ENCODE measurements at regions not wholly inside any gene's neighbourhood (a gene's known extent, or its start where the extent isn't known, plus 50 kb on each side); places are given as distances from the start of the nearest gene placed in this dataset.
"Not testable (repeated sequence)": the region's sequence is repeated elsewhere in the genome, so short reads cannot be mapped to it uniquely, and the experiment has no call there.

DNA sequence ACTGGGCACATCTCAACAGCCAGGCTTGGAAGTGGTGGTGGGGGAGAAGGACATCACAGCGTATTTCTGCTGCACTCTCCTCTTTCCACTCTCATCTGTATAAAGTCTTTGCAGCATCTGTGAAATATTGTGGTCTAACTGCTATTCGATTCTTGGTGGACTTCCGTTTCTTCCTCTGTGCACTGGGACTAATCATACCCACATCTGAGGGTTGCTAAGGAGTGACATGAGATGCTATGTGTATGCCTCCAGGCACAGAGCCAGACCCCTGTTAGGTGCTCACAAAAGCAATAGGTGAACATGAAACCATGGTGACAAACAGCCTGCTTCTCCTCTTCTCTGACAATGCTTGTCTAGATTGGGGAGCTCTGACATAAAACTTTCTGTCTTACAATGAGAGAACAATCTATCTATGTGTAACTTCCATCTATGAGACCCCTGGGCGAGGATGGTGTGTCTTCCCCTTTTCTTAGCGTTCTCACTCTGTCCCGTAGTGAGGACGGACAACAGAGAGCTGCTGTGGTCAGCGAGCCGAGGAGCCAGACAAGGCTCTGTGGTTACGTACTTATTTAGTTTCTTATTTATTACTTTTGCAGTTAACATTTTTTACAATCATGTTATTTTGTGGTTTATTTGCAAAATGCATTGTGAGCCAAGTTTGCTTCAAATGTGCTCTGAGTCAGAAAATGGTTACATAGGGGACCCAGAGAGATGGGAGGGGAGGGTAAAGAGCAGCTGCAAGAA is 196.7 kb upstream of the TPRG1 start:
- no peak for DNase-seq

DNA sequence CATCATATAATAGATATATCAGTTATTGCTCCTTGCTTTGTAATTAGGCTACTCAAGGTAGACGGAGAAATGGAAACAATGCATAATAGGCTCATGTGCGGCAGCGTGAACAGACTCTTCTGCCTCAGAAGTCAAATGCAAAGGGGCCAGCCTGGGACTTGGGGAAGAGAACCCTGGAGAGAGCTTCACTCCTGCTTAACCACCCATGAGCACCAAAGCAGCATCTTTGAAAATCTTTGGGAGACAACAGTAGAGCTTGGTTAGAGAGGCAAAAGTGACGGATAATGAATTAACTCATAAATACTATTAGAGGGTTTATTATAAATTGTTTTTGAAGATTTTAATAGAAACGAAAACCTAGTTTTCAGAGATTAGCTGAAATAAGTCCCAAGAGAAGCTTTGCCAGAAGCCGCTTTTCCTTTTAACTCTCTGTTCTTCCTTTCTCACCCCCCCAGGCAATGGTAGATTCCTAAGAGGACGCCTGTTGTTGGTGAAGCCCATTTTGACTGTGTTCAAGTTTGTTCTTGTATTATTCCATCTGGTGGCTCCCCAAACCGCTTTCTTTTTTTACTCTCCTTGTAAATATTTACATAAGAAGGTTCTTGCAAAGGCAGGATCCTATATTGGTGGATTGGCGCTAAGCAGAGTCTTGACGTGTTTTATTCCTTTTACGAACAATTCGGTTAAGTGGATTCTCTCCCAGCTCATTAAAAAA is 196.0 kb upstream of the TPRG1 start:
- DNase-seq: no peak

DNA sequence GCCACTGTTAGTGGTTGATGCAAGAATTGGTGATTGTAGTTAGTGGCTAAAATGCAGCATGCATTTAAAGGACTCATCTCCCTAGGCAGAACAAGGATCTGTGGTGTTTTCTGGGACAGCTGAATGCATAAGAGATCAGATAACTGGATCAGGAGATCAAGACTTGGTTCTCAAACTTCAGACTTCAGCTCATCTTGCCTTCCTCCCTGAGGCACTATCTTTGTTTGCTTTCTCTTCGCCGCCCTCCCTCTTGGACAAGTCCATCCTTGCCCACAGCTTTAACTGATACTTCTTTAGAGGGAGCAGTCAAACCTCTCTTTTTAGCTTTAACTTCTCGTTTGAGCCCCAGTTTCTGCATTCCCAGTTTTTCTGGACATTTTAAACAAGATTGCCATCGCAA is 195.4 kb upstream of the TPRG1 start:
- DNase-seq: no peak

DNA sequence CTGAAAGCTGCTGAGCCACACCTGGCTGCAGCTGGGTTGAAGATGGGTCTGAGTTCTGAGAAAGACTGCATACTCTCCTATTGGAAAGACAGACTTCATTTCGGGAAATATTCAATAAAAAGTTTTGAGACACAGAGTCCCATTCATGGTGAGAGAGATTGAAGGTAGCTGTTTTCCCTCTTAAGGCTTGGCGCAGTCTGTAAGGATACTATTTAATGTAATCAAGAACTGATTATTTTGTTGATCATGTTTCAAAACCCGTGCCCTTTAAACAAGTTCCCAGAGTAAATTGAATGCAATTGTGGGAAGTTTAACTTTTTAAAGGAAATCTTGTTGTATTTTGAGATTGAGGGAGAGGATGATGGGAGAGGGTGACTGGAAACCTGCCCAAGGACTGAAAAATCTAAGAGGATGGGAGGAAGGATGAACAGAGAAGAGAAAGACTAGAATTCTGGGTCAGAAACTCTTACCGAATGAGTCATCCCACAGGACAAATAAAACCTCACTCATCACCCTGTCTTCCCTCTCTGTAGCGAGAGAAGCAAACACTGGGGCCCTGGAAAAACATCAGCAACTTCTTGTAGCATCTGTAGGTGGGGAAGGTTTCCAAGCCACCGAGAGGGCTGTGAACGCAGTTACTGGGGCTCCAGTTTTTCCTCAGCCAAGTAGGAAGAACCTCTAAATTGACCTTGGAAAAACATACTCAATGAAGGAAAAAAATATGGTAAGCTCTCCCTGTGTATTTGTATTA is 193.2 kb upstream of the TPRG1 start:
- peak; percentile 85 to 86 for DNase-seq

DNA sequence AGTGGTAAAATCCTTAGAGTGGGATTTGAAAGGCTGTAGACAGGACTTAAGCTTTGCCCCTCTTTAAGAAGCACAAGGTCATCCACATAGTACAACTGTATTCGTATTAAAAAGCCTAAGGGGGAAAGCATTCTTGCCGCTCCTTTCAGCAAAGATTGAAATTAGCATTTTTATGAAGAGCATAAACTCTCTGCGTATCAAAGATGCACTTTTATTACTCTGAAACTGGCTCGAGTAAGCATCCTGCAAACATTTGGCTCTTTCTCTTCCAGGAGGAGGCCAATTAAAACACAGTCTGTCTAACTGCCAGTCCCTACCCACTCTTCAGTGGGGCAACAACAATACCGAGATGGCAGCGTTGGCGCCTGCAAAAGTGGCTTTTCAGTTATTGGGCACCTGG is 192.5 kb upstream of the TPRG1 start:
- DNase-seq: peak; percentile 65 to 68

DNA sequence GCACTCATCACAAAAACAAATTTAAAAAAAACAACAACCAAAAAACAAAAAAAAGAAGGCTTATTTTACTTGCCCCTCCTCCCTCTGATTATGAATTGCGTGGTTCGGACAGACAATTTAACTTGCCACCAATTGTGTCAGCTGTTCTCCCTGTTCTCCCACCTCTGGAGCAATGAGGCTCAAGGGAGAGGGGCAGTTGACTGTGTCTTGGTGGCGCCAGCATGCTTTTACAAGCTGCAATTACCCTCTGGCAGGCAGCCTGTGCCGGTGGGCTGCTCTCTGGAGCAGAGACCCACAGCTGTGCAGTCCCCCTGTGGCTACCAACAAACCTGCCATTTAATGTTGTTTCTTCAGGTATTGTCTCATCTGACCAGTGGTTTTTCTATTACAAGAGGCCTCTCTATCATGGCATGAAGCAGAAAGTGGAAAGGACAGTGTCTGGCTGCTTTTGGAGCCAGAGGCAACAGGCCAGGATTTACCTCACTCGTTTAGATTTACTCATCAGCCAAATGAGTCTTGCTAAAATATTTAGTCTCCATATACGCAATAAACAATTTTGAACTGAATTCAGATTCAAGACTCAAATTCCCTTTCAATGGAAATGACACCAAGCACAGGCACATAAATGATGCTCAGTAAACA is 192.0 kb upstream of the TPRG1 start:
- DNase-seq: peak; percentile 65 to 68

DNA sequence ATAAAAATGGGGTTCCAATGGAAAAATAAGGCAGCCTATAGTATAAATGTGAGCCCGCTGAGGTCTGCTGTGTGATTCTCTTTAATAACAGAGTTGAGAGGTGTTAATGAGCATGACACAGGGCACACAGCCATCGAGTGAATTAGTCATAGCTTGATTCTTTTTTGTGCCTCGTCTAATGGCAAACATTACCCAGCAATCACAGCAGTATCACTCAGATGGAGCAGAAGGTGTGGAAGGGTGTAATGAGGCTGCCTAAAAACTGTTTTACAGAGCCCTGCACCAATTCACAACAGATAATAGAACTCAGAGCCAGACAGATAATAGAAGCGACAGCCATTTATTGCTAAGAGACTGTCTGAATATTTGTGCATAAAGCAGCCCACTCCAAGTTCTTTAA is 178.6 kb upstream of the TPRG1 start:
- DNase-seq: no peak

DNA sequence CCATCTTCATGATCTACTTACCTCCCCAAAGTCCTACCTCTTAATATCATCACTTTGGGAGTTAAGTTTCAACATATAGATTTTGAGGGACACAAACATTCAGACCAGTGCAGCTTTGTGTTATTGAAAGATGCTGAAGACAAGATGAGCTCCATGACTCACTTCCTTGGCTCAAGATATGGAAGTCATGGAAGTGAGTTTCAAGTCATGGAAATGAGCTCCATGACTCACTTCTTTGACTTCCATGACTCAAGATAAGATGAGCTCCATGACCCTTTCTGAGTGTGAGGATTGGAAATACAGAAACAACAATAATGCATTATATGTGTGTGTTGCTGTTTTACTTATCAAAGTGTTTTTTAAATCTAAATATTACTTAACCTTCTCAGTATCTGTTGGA is 170.2 kb upstream of the TPRG1 start:
- no peak for DNase-seq

DNA sequence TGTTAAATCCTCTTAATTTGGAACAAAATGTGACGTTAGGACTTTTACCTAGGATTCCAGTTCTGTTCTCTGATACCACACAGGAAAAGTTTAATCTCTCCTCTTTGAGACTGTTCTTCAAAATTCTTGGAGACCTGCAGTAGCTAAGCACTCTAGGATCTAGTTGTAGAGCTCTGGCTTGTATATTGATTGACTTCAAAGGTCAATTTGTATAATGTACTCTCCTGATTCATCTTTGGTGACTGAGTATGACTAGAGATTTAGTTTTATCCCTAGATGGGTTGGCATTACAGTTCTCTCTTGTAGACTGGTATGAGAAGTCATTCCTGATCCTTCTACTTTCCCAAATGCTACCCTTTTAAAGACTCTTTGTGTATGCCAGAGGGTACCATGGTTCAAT is 168.4 kb upstream of the TPRG1 start:
- DNase-seq: no peak

DNA sequence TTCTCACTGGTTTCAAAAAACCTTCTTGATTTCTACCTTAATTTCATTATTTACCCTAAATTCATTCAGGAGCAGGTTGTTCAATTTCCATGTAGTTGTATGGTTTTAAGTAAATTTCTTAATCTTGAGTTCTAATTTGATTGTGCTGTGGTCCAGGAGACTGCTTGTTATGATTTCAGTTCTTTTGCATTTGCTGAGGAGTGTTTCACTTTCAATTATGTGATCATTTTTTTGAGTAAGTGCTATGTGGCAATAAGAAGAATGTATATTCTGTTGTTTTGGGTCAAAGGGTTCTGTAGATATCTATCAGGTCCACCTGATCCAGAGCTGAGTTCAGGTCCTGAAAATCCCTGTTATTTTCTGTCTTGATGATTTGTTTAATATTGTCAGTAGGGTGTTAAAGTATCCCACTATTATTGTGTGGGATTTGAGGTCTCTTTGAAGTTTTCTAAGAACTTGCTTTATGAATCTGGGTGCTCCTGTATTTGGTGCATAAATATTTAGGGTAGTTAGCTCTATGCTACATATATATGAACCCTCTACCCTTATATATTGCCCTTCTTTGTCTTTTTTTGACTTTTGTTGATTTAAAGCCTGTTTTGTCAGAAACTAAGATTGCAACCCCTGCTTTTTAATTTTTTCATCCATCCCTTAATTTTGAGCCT is 158.4 kb upstream of the TPRG1 start:
- no peak for DNase-seq

DNA sequence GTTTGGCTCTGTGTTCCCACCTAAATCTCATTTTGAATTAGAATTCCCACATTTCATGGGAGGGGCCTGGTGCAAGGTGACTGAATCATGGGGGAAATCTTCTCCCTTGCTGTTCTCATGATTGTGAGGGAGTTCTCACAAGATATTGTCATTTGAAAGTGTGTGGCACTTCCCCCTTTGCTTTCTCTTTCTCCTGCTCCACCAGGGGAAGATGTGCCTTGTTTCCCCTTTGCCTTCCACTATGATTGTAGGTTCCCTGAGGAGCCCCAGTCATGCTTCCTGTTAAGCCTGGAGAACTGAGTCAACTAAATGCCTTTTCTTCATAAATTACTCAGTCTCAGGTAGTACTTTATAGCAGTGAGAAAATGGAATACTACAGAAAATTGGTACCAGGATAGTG is 157.2 kb upstream of the TPRG1 start:
- DNase-seq: no peak

DNA sequence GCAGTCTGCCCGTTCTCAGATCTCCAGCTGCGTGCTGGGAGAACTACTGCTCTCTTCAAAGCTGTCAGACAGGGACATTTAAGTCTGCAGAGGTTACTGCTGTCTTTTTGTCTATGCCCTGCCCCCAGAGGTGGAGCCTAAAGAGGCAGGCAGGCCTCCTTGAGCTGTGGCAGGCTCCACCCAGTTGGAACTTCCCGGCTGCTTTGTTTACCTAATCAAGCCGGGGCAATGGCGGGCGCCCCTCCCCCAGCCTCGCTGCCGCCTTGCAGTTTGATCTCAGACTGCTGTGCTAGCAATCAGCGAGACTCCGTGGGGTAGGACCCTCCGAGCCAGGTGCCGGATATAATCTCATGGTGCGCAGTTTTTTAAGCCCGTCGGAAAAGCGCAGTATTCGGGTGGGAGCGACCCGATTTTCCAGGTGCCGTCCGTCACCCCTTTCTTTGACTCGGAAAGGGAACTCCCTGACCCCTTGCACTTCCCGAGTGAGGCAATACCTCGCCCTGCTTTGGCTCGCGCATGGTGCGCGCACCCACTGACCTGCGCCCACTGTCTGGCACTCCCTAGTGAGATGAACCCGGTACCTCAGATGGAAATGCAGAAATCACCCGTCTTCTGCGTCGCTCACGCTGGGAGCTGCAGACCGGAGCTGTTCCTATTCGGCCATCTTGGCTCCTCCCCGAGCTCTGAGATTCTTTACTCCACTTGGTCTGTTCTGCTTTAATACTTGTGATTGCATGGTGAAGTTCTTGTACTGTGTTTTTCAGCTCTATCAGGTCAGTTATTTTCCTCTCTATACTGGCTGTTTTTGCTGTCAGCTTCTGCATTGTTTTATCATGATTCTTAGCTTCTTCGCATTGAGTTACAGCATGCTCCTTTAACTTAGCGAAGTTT is 148.9 kb upstream of the TPRG1 start:
- DNase-seq: not testable (repeated sequence)

DNA sequence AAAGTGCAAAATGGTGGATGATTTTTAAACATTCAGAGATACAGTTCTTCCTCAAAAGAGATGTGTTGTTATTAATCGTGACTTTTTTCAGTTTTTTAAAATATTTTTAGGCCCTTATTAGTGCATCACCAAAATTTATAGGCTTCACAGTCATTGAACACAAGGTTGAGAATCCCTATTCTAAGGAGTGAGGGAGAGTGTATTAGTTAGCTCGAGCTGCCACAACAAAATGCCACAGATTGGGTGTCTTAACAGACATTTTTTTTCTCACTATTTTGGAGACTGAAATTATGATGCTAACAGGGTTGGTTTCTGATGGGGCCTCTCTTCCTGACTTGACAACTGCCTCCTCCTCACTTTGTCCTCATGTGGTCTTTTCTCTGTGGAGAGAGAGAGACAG is 145.9 kb upstream of the TPRG1 start:
- no peak for DNase-seq

DNA sequence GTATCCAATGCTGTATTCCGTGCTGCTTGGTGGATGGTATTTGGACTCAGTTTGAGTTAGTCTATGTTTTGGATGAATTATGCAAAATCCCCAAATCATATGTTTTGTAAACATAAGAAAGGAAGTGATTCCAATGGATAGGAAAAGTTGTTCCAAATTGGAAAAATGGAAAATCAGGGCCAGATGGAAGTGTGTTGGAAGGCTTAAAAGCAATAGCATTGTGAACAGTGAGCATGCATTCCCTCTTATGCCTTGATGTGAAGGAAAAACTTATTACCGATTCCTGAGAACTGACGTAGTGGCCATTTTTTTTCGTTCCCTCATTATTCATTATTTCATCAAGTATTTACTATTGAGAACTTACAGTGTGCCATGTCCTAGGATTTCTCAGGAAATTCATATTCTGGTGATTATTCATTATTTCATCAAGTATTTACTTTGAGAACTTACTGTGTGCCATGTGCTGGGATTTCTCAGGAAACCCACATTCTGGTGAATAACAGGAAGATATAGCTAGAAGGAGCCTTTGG is 144.1 kb upstream of the TPRG1 start:
- DNase-seq: no peak

DNA sequence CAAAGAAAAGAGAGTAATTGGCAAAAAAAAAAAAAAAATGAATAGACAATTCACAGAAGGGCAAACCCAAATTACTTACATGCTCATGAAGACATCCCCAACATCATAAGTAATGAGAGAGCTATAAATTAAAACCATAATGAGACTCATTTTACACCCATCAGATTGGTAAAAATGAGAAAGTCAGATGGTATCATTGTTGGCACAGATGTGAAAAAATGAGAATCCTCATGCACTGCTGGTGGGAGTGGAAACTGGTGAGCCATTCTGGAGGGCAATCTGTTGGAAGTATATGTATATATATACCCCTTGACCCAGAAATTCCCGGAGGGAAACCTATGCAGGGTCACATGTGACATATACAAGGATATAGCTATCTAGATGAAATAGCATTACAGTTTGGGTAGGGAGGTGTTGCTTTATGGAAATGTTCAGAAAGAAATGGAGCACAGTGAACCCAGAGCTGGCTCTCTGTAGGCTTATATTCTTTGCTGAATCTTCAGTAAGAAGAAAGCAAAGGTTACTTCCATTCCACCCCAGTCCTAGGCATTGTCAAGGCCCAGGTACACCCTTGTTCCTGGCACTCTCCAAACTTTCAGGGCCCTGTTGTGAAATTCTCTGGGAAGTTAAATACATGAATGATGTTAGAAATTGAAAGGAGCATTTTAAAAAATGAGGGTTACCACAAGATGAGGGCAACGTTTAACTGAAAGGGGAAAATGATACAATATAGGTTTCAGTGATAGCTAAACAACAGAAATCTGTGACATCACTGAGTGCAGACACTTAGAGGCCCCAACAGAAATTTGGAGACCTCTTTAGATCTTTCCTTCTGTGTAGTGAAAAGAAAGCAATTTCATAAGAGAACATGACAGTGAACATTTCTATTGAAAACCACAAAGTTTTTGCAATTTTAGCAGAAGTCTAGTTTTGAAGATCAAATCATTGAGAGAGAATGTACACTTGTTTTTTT is 132.7 kb upstream of the TPRG1 start:
- DNase-seq: no peak

DNA sequence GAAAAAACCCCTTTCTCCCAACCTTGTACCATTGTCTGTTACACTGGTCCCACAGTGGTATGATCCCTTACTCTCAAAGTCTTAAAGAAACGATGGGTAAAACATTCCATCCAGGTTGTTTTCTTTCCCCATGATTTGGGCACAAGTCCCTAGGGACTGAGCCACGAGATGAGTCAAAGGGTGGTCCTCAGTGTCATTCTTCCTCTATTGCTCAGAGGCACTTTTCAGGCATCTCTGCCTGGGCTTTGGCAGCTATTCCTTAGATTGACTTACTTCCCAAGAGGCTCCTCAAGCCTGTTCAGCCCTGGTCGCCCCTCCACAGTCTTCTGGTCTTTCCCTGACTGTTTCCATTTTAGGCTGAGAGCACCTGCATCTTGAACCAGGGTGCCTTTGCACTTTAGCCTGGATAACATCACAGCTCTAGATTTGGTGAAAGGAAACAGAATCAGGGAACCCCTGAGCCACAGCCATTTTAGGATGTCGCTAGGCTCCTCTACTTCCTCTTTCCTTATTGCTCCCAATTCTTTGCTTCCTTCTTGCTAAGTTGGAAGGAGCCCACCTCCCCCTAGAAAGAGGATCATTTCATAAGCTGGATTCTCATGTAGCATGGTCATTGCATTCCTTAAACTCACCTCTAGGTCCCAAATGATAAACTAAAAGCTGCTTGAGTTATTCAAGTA is 131.0 kb upstream of the TPRG1 start:
- DNase-seq: no peak

DNA sequence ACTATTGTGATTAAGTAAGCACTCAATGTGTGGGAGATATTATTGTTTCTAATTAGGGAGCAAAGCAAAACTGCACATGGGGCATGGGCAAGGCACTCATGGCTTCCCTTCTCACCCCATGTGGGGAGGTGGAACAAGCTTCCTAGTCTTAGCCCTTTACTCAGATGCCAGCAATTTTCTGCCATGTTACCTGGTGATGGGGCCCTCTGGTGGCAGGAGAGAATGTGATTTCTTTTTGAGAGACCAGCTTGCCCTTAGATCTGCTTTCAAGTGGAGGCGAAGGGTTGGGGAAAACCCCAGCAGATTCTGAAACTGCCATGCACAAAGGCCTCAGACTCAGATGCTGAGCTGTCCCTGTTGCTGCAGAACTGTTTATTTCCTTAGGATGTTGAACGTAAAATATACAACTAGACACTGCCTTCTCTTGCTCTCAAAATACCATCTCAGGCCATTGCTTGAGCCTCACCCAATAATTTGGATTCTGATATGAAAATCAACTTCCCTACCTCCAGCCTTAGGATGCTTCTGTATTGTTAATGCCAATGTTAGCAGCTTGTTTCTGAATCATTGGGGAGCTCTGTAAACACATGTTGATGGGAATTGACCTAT is 130.2 kb upstream of the TPRG1 start:
- DNase-seq: peak; percentile 13 to 59

DNA sequence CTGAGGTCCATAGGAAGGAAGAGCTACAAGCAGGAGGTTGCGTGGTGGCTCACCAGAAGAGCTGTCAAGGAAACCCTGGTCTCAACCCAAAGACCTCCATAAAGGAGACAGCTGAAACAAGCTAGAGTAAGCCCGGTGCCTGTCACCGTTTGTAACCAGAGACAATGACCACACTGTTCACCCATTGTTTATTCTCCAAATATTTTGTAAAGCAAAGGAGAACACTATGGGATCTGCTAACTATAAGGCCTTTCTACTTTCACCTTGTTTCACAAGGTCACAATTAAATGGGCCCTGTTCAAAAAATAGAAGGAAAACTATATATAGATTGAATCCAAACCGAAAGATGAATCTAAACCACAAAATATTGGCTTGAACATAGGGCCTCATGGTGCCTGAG is 128.9 kb upstream of the TPRG1 start:
- no peak for DNase-seq

All from NCI-H446 (cell line).